ENCODE measurements at regions not wholly inside any gene's neighbourhood (a gene's known extent, or its start where the extent isn't known, plus 50 kb on each side); places are given as distances from the start of the nearest gene placed in this dataset.

DNA sequence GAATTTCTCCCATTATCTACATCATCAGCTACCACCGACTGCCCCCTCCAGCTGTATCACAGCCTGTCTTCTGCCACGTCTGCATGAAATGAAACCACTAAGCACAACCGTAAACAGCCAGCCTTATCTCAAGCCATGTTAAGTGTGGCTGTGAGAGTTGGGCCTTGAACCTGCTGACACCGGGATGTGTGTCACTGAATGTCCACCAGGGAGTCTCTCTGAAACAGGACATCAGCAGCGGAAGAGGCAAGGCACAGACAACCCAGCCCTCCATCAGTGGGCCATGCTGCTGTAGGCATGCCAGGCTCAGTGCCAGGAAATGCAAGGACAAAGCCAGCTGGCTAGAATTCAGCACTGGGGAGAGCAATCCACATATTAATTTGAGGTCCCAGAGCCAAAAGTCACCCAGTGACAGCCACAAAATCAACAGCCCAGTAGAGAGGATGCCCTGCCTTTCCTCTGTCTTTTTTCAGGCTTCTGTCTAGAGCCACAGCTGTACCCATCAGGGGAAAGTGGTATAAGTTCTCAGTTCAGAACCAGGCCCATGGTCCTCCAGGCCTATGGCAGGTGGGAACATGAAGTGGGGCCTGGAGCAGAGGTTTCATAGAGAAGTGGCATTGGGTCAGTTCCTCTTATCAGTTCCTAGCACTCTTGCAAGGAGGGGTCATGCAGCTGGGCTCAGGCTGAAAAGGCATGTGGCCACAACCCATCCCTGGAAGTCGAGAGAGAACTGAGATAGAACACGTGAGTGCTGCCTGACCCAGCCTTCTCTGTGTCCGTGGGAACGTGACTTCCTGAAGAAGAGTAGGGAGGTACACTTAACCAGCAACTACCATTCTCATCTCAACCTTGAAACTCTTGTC, 199.4 kb downstream of the ESM1 start:
- ATAC-seq, result no peak
- Mint-ChIP-seq H3K27ac (no peak overlapping the region), H3K36me3 (ENCODE audit: low read depth) (no peaks in the 10 kb centered on the region), H3K27me3 (no peaks in the 10 kb centered on the region), H3K9me3 (ENCODE audit: low read depth) (peaks cover 3% of the 10 kb centered on the region), H3K4me1 (no peaks in the 10 kb centered on the region), H3K4me3 (no peak overlapping the region)
- intact Hi-C loops (cut with DNase I, micrococcal nuclease), result no loop called here
- ChIA-PET POLR2A (no interaction called here), CTCF (no interaction called here)
- no peak for DNase-seq

GRCh38 chr5:54778783-54779182, 206.6 kb downstream of the ESM1 start:
- H3K27ac Mint-ChIP-seq, result no peak overlapping the region
- peaks cover 2% of the 10 kb centered on the region for H3K27me3 Mint-ChIP-seq
- H3K4me1 Mint-ChIP-seq, result no peaks in the 10 kb centered on the region
- intact Hi-C loops (cut with DNase I, micrococcal nuclease), result no loop called here
- DNase-seq (no peak), ATAC-seq (no peak)
- H3K36me3 Mint-ChIP-seq (ENCODE audit: low read depth), result no peaks in the 10 kb centered on the region
- peaks cover 3% of the 10 kb centered on the region for H3K9me3 Mint-ChIP-seq (ENCODE audit: low read depth)
- H3K4me3 Mint-ChIP-seq, result no peak overlapping the region
- POLR2A ChIA-PET, result no interaction called here
- CTCF ChIA-PET, result interaction anchor here (0.6 kb wide), 1 partner anchor 308 kb away, joined by 3 read pairs; no protein-coding TSS in a partner anchor

- ATAC-seq (no peak), DNase-seq (no peak)
- Mint-ChIP-seq H3K36me3 (ENCODE audit: low read depth) (no peaks in the 10 kb centered on the region), H3K4me3 (no peak overlapping the region), H3K27me3 (peaks cover 2% of the 10 kb centered on the region), H3K27ac (no peak overlapping the region), H3K4me1 (no peaks in the 10 kb centered on the region), H3K9me3 (ENCODE audit: low read depth) (no peaks in the 10 kb centered on the region)
- ChIA-PET CTCF (no interaction called here), POLR2A (no interaction called here)
- intact Hi-C loops (cut with DNase I, micrococcal nuclease), result no loop called here
These were observed 209.7 kb downstream of the ESM1 start for GRCh38 chr5:54775645-54776044.

DNA sequence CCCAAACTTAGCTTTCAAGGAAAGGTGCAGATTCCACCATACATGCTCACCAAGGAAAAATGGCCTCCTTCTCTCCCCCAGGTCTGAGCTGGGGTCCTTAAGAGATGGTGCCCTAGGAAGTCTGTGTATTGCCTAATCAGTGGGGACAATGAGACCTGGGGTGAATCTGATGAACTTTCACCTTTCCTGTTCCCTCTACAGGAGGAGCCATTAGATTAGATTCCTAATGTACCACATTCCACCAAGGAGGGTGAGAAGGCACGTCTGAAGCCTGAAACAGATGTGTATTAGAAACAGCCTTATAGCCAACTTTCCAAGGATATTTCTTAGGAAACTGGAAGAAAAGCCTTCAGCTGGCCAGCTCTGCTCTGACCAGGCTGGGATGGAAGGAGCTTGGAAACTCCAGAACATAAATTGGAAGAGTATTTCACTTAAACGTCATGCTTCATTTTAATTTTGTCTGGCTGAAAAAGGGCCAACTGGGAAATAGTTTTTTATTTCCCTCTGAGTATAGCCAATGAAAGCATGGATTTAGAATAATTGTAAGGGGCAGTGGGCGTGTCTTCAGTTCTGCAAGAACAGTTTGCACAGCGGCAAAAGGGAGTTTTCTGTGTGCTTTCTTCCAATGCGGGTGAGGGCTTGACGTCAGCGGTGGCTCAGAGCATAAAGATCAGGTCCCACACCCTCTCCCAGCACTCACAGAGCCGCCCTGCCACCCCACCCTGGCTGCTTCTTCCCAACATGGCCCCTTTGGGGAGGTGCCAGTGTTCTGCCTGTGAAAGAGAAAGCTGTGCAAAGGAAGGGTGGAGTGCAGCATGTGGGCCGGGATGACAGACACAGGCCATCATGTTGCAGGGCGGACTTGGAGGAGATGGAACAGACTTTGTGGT, 210.9 kb downstream of the ESM1 start:
- H3K27me3 Mint-ChIP-seq, result peaks cover 2% of the 10 kb centered on the region
- DNase-seq, result no peak
- no peaks in the 10 kb centered on the region for H3K4me1 Mint-ChIP-seq
- no peak overlapping the region for H3K27ac Mint-ChIP-seq
- intact Hi-C loops (cut with DNase I, micrococcal nuclease), result no loop called here
- no peaks in the 10 kb centered on the region for H3K9me3 Mint-ChIP-seq (ENCODE audit: low read depth)
- H3K36me3 Mint-ChIP-seq (ENCODE audit: low read depth), result no peaks in the 10 kb centered on the region
- ChIA-PET POLR2A (no interaction called here), CTCF (interaction anchor here (0.8 to 1.1 kb wide), 2 partner anchors 70 to 1228 kb away, joined by 4 read pairs; no protein-coding TSS in a partner anchor)
- ATAC-seq, result no peak
- no peak overlapping the region for H3K4me3 Mint-ChIP-seq

DNA sequence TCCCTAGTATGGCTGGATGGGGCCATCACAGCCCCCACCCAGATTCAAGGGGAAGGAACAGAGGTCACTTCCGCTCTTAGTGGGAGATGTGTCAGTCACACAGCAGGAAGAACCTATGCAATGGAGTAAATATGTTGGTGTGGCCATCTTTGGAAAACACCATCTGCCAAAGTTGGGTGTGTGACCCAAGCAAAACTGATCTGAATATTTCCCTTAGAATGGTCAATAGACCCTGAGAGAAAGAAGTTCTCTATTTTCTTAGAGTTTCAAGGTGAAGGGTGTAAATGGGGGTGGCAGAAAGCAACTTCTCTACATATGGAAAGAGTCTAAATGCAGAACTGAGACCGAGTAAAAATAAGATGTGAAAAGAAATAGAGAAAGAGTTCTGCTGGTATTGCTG, 212.7 kb downstream of the ESM1 start:
- intact Hi-C loops (cut with DNase I, micrococcal nuclease), result no loop called here
- no peak overlapping the region for H3K27ac Mint-ChIP-seq
- no peaks in the 10 kb centered on the region for H3K36me3 Mint-ChIP-seq (ENCODE audit: low read depth)
- H3K9me3 Mint-ChIP-seq (ENCODE audit: low read depth), result no peaks in the 10 kb centered on the region
- ChIA-PET CTCF (no interaction called here), POLR2A (no interaction called here)
- H3K4me1 Mint-ChIP-seq, result no peaks in the 10 kb centered on the region
- no peak for DNase-seq
- no peak for ATAC-seq
- peaks cover 2% of the 10 kb centered on the region for H3K27me3 Mint-ChIP-seq
- no peak overlapping the region for H3K4me3 Mint-ChIP-seq

- no peak overlapping the region for H3K4me3 Mint-ChIP-seq
- no peak for DNase-seq
- intact Hi-C loops (cut with DNase I, micrococcal nuclease), result no loop called here
- H3K4me1 Mint-ChIP-seq, result no peaks in the 10 kb centered on the region
- no peaks in the 10 kb centered on the region for H3K36me3 Mint-ChIP-seq (ENCODE audit: low read depth)
- H3K27me3 Mint-ChIP-seq, result peaks cover 2% of the 10 kb centered on the region
- no peak overlapping the region for H3K27ac Mint-ChIP-seq
- no peak for ATAC-seq
- CTCF ChIA-PET, result interaction anchor here (0.6 kb wide), 1 partner anchor 684 kb away, joined by 3 read pairs; no protein-coding TSS in a partner anchor
- H3K9me3 Mint-ChIP-seq (ENCODE audit: low read depth), result no peaks in the 10 kb centered on the region
- POLR2A ChIA-PET, result no interaction called here
These were observed 213.2 kb downstream of the ESM1 start for GRCh38 chr5:54772231-54772630.

GRCh38 chr5:54769746-54770145, 215.6 kb downstream of the ESM1 start:
- intact Hi-C loops (cut with DNase I, micrococcal nuclease), result no loop called here
- Mint-ChIP-seq H3K4me3 (no peak overlapping the region), H3K9me3 (ENCODE audit: low read depth) (no peaks in the 10 kb centered on the region), H3K27me3 (no peaks in the 10 kb centered on the region), H3K4me1 (no peaks in the 10 kb centered on the region), H3K27ac (no peak overlapping the region), H3K36me3 (ENCODE audit: low read depth) (no peaks in the 10 kb centered on the region)
- DNase-seq, result no peak
- no peak for ATAC-seq
- POLR2A ChIA-PET, result no interaction called here
- CTCF ChIA-PET, result no interaction called here

DNA sequence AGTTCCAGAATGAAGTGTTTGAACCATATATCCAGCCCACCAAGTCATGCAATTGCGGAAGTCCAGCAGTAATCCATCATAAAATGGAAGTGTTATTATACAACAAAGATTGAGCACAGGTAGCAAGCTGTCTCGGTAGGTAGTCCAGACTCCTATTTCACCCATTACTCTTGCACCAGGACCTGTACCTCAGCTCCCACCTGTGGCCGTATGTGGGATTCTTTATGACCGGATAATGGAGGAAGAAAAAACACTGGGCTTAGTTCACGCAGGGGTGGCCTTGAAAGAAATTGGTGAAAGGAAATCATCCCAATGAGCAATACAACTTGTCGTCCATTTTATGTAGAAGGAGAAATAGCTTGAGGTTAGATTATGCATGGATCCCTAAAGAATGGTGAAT, 216.3 kb downstream of the ESM1 start:
- Mint-ChIP-seq H3K4me1 (no peaks in the 10 kb centered on the region), H3K9me3 (ENCODE audit: low read depth) (no peaks in the 10 kb centered on the region), H3K36me3 (ENCODE audit: low read depth) (no peaks in the 10 kb centered on the region), H3K4me3 (no peak overlapping the region), H3K27ac (no peak overlapping the region), H3K27me3 (no peaks in the 10 kb centered on the region)
- ATAC-seq, result no peak
- intact Hi-C loops (cut with DNase I, micrococcal nuclease), result no loop called here
- DNase-seq, result no peak
- CTCF ChIA-PET, result interaction anchor here (0.7 kb wide), 2 partner anchors 110 to 192 kb away, joined by 3 to 5 read pairs; no protein-coding TSS in a partner anchor
- POLR2A ChIA-PET, result no interaction called here

- ChIA-PET POLR2A (no interaction called here), CTCF (interaction anchor here (0.9 to 1.8 kb wide), 3 partner anchors 42 to 101 kb away, joined by 3 to 4 read pairs (median 4); no protein-coding TSS in a partner anchor)
- Mint-ChIP-seq H3K36me3 (ENCODE audit: low read depth) (no peaks in the 10 kb centered on the region), H3K27me3 (no peaks in the 10 kb centered on the region), H3K4me1 (no peaks in the 10 kb centered on the region), H3K4me3 (no peak overlapping the region), H3K9me3 (ENCODE audit: low read depth) (no peaks in the 10 kb centered on the region), H3K27ac (no peak overlapping the region)
- no peak for DNase-seq
- ATAC-seq, result no peak
- intact Hi-C loops (cut with DNase I, micrococcal nuclease), result no loop called here
These were observed 218.6 kb downstream of the ESM1 start for GRCh38 chr5:54766748-54767147.

DNA sequence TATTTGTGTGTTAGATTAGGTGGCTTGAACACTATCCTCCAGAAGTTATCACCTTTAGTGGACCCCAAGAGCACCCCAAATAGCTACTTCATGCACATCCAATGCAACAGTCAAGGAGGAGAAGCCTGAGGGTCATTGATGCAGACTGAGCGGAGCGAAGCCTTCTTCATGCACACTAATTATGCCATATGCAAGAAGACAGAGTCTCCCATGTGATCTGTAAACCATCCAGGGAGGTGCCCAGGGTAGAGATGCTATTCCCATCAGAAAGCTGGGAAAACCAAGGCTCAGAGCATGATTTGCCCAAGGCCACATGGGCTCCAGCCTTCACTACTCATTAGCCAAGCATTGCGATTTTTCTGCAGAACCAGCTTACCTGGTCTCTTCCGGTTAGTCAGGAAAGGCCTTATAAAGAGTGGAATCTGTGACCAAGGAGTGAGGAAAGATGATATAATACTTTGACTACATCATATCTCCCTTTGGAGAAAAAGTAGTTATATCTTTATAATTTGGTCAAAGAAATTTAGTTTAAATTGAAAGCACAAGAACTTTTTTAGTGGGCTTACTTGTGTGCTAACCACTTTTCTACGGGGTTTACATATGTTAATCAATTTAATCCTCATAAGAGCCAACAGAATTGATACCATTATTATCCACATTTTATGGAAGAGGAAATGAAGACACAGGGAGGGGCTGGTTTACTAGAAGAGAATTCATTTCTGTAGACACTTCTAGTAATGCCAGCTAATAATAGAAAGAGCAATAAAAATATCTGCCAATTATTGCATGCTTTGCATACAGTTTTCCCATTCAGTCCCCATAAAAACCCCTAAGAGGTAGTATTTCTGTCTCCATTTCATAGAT, 220.0 kb downstream of the ESM1 start:
- no peaks in the 10 kb centered on the region for H3K9me3 Mint-ChIP-seq (ENCODE audit: low read depth)
- ChIA-PET POLR2A (no interaction called here), CTCF (interaction anchor here (0.9 to 1.2 kb wide), 2 partner anchors 75 to 80 kb away, joined by 3 to 4 read pairs; no protein-coding TSS in a partner anchor)
- no peaks in the 10 kb centered on the region for H3K27me3 Mint-ChIP-seq
- H3K4me3 Mint-ChIP-seq, result no peak overlapping the region
- intact Hi-C loops (cut with DNase I, micrococcal nuclease), result no loop called here
- ATAC-seq, result no peak
- no peak overlapping the region for H3K27ac Mint-ChIP-seq
- H3K36me3 Mint-ChIP-seq (ENCODE audit: low read depth), result no peaks in the 10 kb centered on the region
- no peaks in the 10 kb centered on the region for H3K4me1 Mint-ChIP-seq
- no peak for DNase-seq

Data from activated CD4-positive, alpha-beta T cell treated with anti-CD3 and anti-CD28 coated beads for 36 hours (primary cell).